DND-41 (cell line): ENCODE measurements at regions not wholly inside any gene's neighbourhood (a gene's known extent, or its start where the extent isn't known, plus 50 kb on each side); places are given as distances from the start of the nearest gene placed in this dataset.

ENCODE experiments used
- CTCF ChIP-seq: IDR thresholded peaks from 2 replicates; pipeline ENCODE4 v1.5.1; 2012; ENCODE audit warnings: borderline replicate concordance, low read length, moderate library complexity, mild to moderate bottlenecking; ENCODE audit not compliant: poor library complexity, severe bottlenecking; ENCODE audit errors: extremely low read depth
- EZH2 ChIP-seq: IDR thresholded peaks from 3 replicates; pipeline ENCODE4 v1.6.1; 2012; ENCODE audit warnings: borderline replicate concordance, low read depth, mild to moderate bottlenecking, moderate library complexity, low read length, inconsistent platforms; ENCODE audit not compliant: severe bottlenecking

- no peak for TF ChIP-seq CTCF
- TF ChIP-seq EZH2, result no peak
Observed at GRCh38 chr2:199196686-199197085, 261.1 kb downstream of the SATB2 start.
